Endothelial cell of umbilical vein (primary cell): ENCODE measurements at regions not wholly inside any gene's neighbourhood (a gene's known extent, or its start where the extent isn't known, plus 50 kb on each side); places are given as distances from the start of the nearest gene placed in this dataset.

Source experiments
- BruUV-seq: library from RNA; stranded (reverse); fragments of 400-500 nt; replicated peaks from 2 replicates; lab custom pipeline; 2021; lab: Mats Ljungman, UMichigan
- CTCF ChIA-PET: fragments of 300-600, 350-600 bp; sonication (Branson Sonifier 250); formaldehyde crosslinking; loops from one replicate; lab custom pipeline; 2021; ENCODE audit warnings: antibody characterized with exemption, inconsistent platforms; lab: Charles Lee
- POLR2A ChIA-PET: fragments of 300-600, 350-600 bp; sonication (Branson Sonifier 250); formaldehyde crosslinking; loops from one replicate; lab custom pipeline; 2021; ENCODE audit warnings: antibody characterized with exemption, inconsistent platforms; lab: Charles Lee
- DNase-seq: peaks from one replicate; pipeline ENCODE4 v3.0.0-alpha.2; 2011; ENCODE audit warnings: low read depth, low spot score
- FAIRE-seq: peaks from 2 replicates; lab custom pipeline; 2011; peaks lifted over from hg19 to GRCh38; lab: Jason Lieb, UNC
- H2AFZ ChIP-seq: 2 replicates; pipeline ENCODE4 v1.6.0; 2012; ENCODE audit warnings: low read depth, low read length, control low read depth, inconsistent platforms
- H3K27ac ChIP-seq: 2 replicates; pipeline ENCODE4 v1.5.1; 2011; ENCODE audit warnings: low read depth, mild to moderate bottlenecking, control low read depth, low read length, moderate library complexity; ENCODE audit not compliant: insufficient read depth
- H3K27me3 ChIP-seq, 2 experiments: 2 replicates each; pipeline versions ENCODE4 v1.6.0 to v1.6.1; 2011; ENCODE audit warnings: low read length in 2 of 2, mixed read lengths in 1 of 2; ENCODE audit not compliant: control insufficient read depth in 2 of 2, insufficient read depth in 2 of 2
- H3K36me3 ChIP-seq, 2 experiments: 2 replicates in 1 of 2; 3 replicates in 1 of 2; pipeline ENCODE4 v1.5.1; 2011; ENCODE audit warnings: low read length in 2 of 2, mild to moderate bottlenecking in 1 of 2, moderate library complexity in 1 of 2; ENCODE audit not compliant: control insufficient read depth in 2 of 2, insufficient read depth in 2 of 2; ENCODE audit errors: extremely low read depth in 1 of 2
- H3K4me1 ChIP-seq: 3 replicates; pipeline ENCODE4 v1.5.1; 2011; ENCODE audit warnings: mild to moderate bottlenecking, low read length; ENCODE audit not compliant: control insufficient read depth, insufficient read depth; ENCODE audit errors: extremely low read depth
- H3K4me2 ChIP-seq: 2 replicates; pipeline ENCODE4 v1.6.1; 2011; ENCODE audit warnings: low read length, control low read depth, mixed read lengths; ENCODE audit not compliant: insufficient read depth
- H3K4me3 ChIP-seq, 3 experiments: fragments of 200-600 bp in 1 of 3; sonication (generic), shearing (Covaris generic) in 1 of 3; replicated peaks in 1 of 3; 2 replicates each; pipeline ENCODE4 v1.5.1; 2011 to 2016; ENCODE audit warnings: control low read depth in 3 of 3, low read length in 3 of 3, mild to moderate bottlenecking in 2 of 3, inconsistent platforms in 1 of 3, low read depth in 1 of 3, moderate library complexity in 1 of 3; ENCODE audit not compliant: insufficient read depth in 1 of 3
- H3K79me2 ChIP-seq: 2 replicates; pipeline ENCODE4 v1.6.0; 2012; ENCODE audit warnings: low read length, inconsistent platforms; ENCODE audit not compliant: control insufficient read depth, insufficient read depth
- H3K9ac ChIP-seq: replicated peaks from 2 replicates; pipeline ENCODE3; 2011; ENCODE audit warnings: low read length, control low read depth; ENCODE audit not compliant: insufficient read depth; ENCODE audit errors: extremely low read depth
- H3K9me1 ChIP-seq: replicated peaks from 3 replicates; pipeline ENCODE4 v1.6.0; 2011; ENCODE audit warnings: mild to moderate bottlenecking, low read length; ENCODE audit not compliant: control insufficient read depth, insufficient read depth; ENCODE audit errors: extremely low read depth
- H3K9me3 ChIP-seq: replicated peaks from 2 replicates; pipeline ENCODE4 v1.5.1; 2012; ENCODE audit warnings: low read length, inconsistent platforms; ENCODE audit not compliant: control insufficient read depth, insufficient read depth
- H4K20me1 ChIP-seq: replicated peaks from 2 replicates; pipeline ENCODE3; 2011; ENCODE audit warnings: mild to moderate bottlenecking, low read length; ENCODE audit not compliant: control insufficient read depth, insufficient read depth; ENCODE audit errors: extremely low read depth
- EZH2 ChIP-seq: IDR thresholded peaks from 2 replicates; pipeline ENCODE4 v1.6.1; 2012; ENCODE audit warnings: borderline replicate concordance, low read depth, mild to moderate bottlenecking, moderate library complexity, low read length, inconsistent platforms; ENCODE audit not compliant: severe bottlenecking
- FOS ChIP-seq: IDR thresholded peaks from 2 replicates; pipeline ENCODE4 v1.6.1; 2011; ENCODE audit warnings: mild to moderate bottlenecking, low read length, moderate library complexity, borderline replicate concordance; ENCODE audit not compliant: insufficient read depth
- GATA2 ChIP-seq: IDR thresholded peaks from 2 replicates; pipeline ENCODE4 v1.7.0; 2011; ENCODE audit warnings: low read depth, mild to moderate bottlenecking, moderate library complexity, mixed read lengths, low read length; ENCODE audit not compliant: insufficient read length, insufficient read depth
- JUN ChIP-seq: IDR thresholded peaks from 2 replicates; pipeline ENCODE4 v1.6.1; 2011; ENCODE audit warnings: borderline replicate concordance, low read depth; ENCODE audit not compliant: insufficient read length, insufficient read depth
- MYC ChIP-seq: IDR thresholded peaks from one replicate; pipeline ENCODE4 v1.6.1; 2011; ENCODE audit warnings: mild to moderate bottlenecking, low read depth, low read length
- POLR2A ChIP-seq: IDR thresholded peaks from 2 replicates; pipeline ENCODE4 v1.6.1; 2012; ENCODE audit warnings: low read depth, mild to moderate bottlenecking, control low read depth, low read length
- POLR2AphosphoS5 ChIP-seq: IDR thresholded peaks from 2 replicates; pipeline ENCODE4 v1.6.1; 2012; ENCODE audit warnings: low read depth, mild to moderate bottlenecking, control low read depth, low read length, moderate library complexity; ENCODE audit not compliant: insufficient read depth
- dilution Hi-C: fragments of 300-500 bp; cut with MboI; formaldehyde crosslinking; loops from one replicate; pipeline ENCODE4 v1.15.0; 2019; ENCODE audit warnings: low sequenced_read_pairs; ENCODE audit not compliant: extremely low pct_ligation_motif_present
- intact Hi-C: fragments of 100-400 bp; cut with micrococcal nuclease; formaldehyde crosslinking; loops from one replicate; pipeline ENCODE4 v1.10.0; 2022
- TF ChIP-seq, protein P1 (sequence below), 2 donors: IDR thresholded peaks; 1 replicate in 1 of 2; 2 replicates in 1 of 2; pipeline ENCODE4 v1.5.1; 2011; ENCODE audit warnings: low read length in 2 of 2, mild to moderate bottlenecking in 2 of 2, moderate library complexity in 2 of 2, control low read depth in 1 of 2, inconsistent platforms in 1 of 2, low read depth in 1 of 2; ENCODE audit not compliant: insufficient read depth in 1 of 2; ENCODE audit errors: extremely low read depth in 1 of 2
- TF ChIP-seq, protein P2 (sequence below): IDR thresholded peaks from 2 replicates; pipeline ENCODE4 v1.6.1; 2011; ENCODE audit not compliant: insufficient read depth, insufficient read length

DNA sequence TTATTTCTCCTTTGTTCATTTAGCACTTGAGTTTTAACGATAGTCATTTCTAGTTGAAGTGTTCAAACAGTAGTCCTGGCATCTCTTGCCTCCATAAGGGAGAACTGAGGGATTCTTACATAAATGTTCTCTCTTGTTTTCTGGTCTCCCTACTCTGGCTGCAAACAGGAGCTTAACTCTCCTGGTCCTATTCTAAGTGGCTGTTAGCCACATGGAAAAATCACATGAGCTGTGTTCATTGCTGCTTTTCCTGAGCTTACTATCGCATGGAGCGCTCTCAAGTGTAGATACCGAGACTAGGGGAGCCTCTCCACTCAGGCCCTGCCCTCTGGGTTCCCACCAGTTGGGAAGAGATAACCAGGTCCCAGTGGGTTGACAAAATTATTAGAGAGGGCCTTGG is 403.1 kb upstream of the TPM1 start:
- Histone ChIP-seq H3K4me3 (no peak overlapping the region), H3K9ac (no peak overlapping the region), H3K9me1 (no peaks in the 10 kb centered on the region), H3K9me3 (no peaks in the 10 kb centered on the region), H3K27ac (no peak overlapping the region), H2AFZ (no peak overlapping the region), H3K27me3 (no peaks in the 10 kb centered on the region), H3K79me2 (no peaks in the 10 kb centered on the region), H3K4me2 (no peak overlapping the region), H3K4me1 (no peaks in the 10 kb centered on the region), H4K20me1 (no peaks in the 10 kb centered on the region), H3K36me3 (no peaks in the 10 kb centered on the region)
- no peak for FAIRE-seq
- dilution Hi-C loops (no loop called here), intact Hi-C loops (no loop called here)
- ChIA-PET CTCF (interaction anchor here (1.0 kb wide), 1 partner anchor 46 kb away, joined by 3 read pairs; no protein-coding TSS in a partner anchor), POLR2A (no interaction called here)
- no TSS peak for BruUV-seq
- no peak for DNase-seq
- TF ChIP-seq GATA2 (no peak), EZH2 (no peak), POLR2AphosphoS5 (no peak), POLR2A (no peak), JUN (no peak), MYC (no peak), FOS (no peak)
- TF ChIP-seq, protein P1, sequence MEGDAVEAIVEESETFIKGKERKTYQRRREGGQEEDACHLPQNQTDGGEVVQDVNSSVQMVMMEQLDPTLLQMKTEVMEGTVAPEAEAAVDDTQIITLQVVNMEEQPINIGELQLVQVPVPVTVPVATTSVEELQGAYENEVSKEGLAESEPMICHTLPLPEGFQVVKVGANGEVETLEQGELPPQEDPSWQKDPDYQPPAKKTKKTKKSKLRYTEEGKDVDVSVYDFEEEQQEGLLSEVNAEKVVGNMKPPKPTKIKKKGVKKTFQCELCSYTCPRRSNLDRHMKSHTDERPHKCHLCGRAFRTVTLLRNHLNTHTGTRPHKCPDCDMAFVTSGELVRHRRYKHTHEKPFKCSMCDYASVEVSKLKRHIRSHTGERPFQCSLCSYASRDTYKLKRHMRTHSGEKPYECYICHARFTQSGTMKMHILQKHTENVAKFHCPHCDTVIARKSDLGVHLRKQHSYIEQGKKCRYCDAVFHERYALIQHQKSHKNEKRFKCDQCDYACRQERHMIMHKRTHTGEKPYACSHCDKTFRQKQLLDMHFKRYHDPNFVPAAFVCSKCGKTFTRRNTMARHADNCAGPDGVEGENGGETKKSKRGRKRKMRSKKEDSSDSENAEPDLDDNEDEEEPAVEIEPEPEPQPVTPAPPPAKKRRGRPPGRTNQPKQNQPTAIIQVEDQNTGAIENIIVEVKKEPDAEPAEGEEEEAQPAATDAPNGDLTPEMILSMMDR (IDR thresholded peaks at IDR 0.05; ENCODE audit: extremely low read depth in 1 of 2, insufficient read depth in 1 of 2, low read depth in 1 of 2, low read length in 2 of 2): no peak
- TF ChIP-seq, protein P2, sequence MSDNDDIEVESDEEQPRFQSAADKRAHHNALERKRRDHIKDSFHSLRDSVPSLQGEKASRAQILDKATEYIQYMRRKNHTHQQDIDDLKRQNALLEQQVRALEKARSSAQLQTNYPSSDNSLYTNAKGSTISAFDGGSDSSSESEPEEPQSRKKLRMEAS: no peak
